ENCODE measurements at regions not wholly inside any gene's neighbourhood (a gene's known extent, or its start where the extent isn't known, plus 50 kb on each side); places are given as distances from the start of the nearest gene placed in this dataset.
A peak's percentile ranks its signal among the peaks of the same experiment; 100 is the strongest.

GRCh38 chr12:22858849-22859570, 234.0 kb downstream of the ETNK1 start:
- no peaks in the 10 kb centered on the region for H3K36me3 ChIP-seq (ENCODE audit: control insufficient read depth, insufficient read depth, low read length)
- dilution Hi-C loops (cut with HindIII; ENCODE audit: low sequenced_read_pairs, unreplicated experiment), result no loop called here
- no peak overlapping the region for H4K8ac ChIP-seq (ENCODE audit: low read depth in 2 of 2, low read length in 2 of 2)
- intact Hi-C loops (cut with micrococcal nuclease), result loop anchor here (5.0 to 10.0 kb wide), 3 partner anchors 174 to 1918 kb away; no protein-coding TSS in a partner anchor
- no peaks in the 10 kb centered on the region for H3K79me1 ChIP-seq (ENCODE audit: low read depth in 1 of 2, low read length in 2 of 2)
- H2AK9ac ChIP-seq (replicated peaks; ENCODE audit: low read depth, low read length, poor library complexity), result no peak overlapping the region
- H4K91ac ChIP-seq (ENCODE audit: insufficient read depth, low read depth, low read length), result no peak overlapping the region
- H3K4me3 ChIP-seq (ENCODE audit: insufficient read depth, low read depth, low read length), result no peak overlapping the region
- DNase-seq (peak; percentile 16), ATAC-seq (ENCODE audit: low read depth) (no peak; the same call in 1 of the 2 replicates)
- CTCF ChIA-PET, result no interaction called here
- no peak overlapping the region for H3K4ac ChIP-seq (ENCODE audit: low read depth, low read length)
- no peak overlapping the region for H3K18ac ChIP-seq (ENCODE audit: low read depth, low read length)
- 46% methylated on average over 4 of the region's 9 CpGs; no CpG with 5 or more reads in 1 of the 2 experiments for WGBS, 2 experiments (ENCODE audit: extremely low coverage in 2 of 2, insufficient read length in 1 of 2)
- POLR2A ChIA-PET (ENCODE audit: unreplicated experiment), result no interaction called here
- no peak overlapping the region for H3K23ac ChIP-seq (ENCODE audit: low read depth, low read length)
- H3K9ac ChIP-seq (ENCODE audit: low read depth, low read length), result no peak overlapping the region
- in situ Hi-C loops (cut with MboI; ENCODE audit: low sequenced_read_pairs), result loop anchor here (25.0 kb wide), 1 partner anchor 1928 kb away; no protein-coding TSS in a partner anchor
- no peaks in the 10 kb centered on the region for H3K9me1 ChIP-seq (ENCODE audit: insufficient read depth, low read length)
- no peaks in the 10 kb centered on the region for H3K4me1 ChIP-seq (ENCODE audit: control insufficient read depth, insufficient read depth, low read length)
- H2BK15ac ChIP-seq (ENCODE audit: low read depth, low read length), result no peak overlapping the region
- no peak overlapping the region for H2BK120ac ChIP-seq (ENCODE audit: low read depth, low read length)
- no peak overlapping the region for H2BK5ac ChIP-seq (ENCODE audit: low read depth, low read length, poor library complexity, severe bottlenecking)
- no peaks in the 10 kb centered on the region for H4K20me1 ChIP-seq (ENCODE audit: insufficient read depth, low read length)
- no peak overlapping the region for H3K4me2 ChIP-seq (ENCODE audit: low read depth, low read length)
- peaks cover 16% of the 10 kb centered on the region for H3K27me3 ChIP-seq (ENCODE audit: control insufficient read depth, insufficient read depth, low read length)
- no peak overlapping the region for H2BK20ac ChIP-seq (ENCODE audit: low read depth, low read length)
- H2AFZ ChIP-seq (replicated peaks; ENCODE audit: low read length, poor library complexity), result no peak overlapping the region
- no peak overlapping the region for H3K56ac ChIP-seq (ENCODE audit: extremely low read depth, insufficient read depth, low read length)
- H4K5ac ChIP-seq (ENCODE audit: low read depth, low read length), result no peak overlapping the region
- no peaks in the 10 kb centered on the region for H3K9me3 ChIP-seq (ENCODE audit: control insufficient read depth, insufficient read depth, low read length)
- no peak overlapping the region for H3K27ac ChIP-seq (ENCODE audit: insufficient read depth, low read length)
- no peak overlapping the region for H2AK5ac ChIP-seq (ENCODE audit: low read depth, low read length)
- no peak overlapping the region for H3K14ac ChIP-seq (replicated peaks; ENCODE audit: low read depth, low read length)
- TF ChIP-seq USF2 (IDR thresholded peaks at IDR 0.05; ENCODE audit: low read depth, low read length) (no peak), MAFK (IDR thresholded peaks at IDR 0.05; ENCODE audit: low read depth, low read length) (no peak), BHLHE40 (IDR thresholded peaks at IDR 0.05; ENCODE audit: low read depth, low read length) (no peak), CTCF (conservative IDR thresholded peaks at IDR 0.05; ENCODE audit: low read depth, low read length) (no peak), RAD21 (IDR thresholded peaks at IDR 0.05; ENCODE audit: low read length) (no peak), POLR2A (IDR thresholded peaks at IDR 0.05; ENCODE audit: low read depth, low read length) (no peak), SMC3 (IDR thresholded peaks at IDR 0.05; ENCODE audit: low read depth, low read length) (no peak), RCOR1 (IDR thresholded peaks at IDR 0.05; ENCODE audit: insufficient replicate concordance, low read length) (no peak), CHD1 (IDR thresholded peaks at IDR 0.05; ENCODE audit: low read depth, low read length) (no peak), NFE2L2 (IDR thresholded peaks at IDR 0.05; ENCODE audit: low read depth, low read length) (no peak), MAZ (IDR thresholded peaks at IDR 0.05; ENCODE audit: borderline replicate concordance, low read depth, low read length) (no peak), CEBPB (IDR thresholded peaks at IDR 0.05; ENCODE audit: low read depth, low read length) (no peak)
- no TSS peak for BruUV-seq (replicated peaks)
